ENCODE measurements at regions not wholly inside any gene's neighbourhood (a gene's known extent, or its start where the extent isn't known, plus 50 kb on each side); places are given as distances from the start of the nearest gene placed in this dataset.

DNA sequence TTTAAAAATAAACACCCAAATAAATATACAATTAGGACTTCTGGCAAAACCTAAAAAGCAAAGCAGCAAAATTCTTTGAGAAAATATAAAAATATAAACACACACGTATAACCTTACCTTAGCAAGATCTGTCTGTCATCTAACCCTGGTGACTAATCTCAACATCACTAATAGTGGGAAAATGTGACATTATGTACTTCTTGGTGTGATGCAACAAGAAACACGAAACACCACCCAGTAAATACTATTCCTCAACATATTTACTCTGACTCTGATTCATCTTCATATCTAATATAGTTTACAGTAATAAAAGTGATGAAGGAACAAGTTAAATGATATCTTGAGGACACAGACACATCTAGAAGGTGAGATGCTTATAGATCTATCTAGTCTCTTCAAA, 332.6 kb upstream of the MANEA start:
- H3K27me3 Mint-ChIP-seq (ENCODE audit: low read depth, poor library complexity), result no peaks in the 10 kb centered on the region
- no peaks in the 10 kb centered on the region for H3K36me3 Mint-ChIP-seq (ENCODE audit: low read depth)
- no peak overlapping the region for H3K4me3 Mint-ChIP-seq
- H3K4me1 Mint-ChIP-seq, result no peaks in the 10 kb centered on the region
- no peak overlapping the region for H3K27ac Mint-ChIP-seq
- DNase-seq, result no peak
- TF ChIP-seq, protein P1, sequence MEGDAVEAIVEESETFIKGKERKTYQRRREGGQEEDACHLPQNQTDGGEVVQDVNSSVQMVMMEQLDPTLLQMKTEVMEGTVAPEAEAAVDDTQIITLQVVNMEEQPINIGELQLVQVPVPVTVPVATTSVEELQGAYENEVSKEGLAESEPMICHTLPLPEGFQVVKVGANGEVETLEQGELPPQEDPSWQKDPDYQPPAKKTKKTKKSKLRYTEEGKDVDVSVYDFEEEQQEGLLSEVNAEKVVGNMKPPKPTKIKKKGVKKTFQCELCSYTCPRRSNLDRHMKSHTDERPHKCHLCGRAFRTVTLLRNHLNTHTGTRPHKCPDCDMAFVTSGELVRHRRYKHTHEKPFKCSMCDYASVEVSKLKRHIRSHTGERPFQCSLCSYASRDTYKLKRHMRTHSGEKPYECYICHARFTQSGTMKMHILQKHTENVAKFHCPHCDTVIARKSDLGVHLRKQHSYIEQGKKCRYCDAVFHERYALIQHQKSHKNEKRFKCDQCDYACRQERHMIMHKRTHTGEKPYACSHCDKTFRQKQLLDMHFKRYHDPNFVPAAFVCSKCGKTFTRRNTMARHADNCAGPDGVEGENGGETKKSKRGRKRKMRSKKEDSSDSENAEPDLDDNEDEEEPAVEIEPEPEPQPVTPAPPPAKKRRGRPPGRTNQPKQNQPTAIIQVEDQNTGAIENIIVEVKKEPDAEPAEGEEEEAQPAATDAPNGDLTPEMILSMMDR (IDR thresholded peaks at IDR 0.05), result no peak
- no peaks in the 10 kb centered on the region for H3K9me3 Mint-ChIP-seq

GRCh38 chr6:95248499-95248898, 328.8 kb upstream of the MANEA start:
- no peak overlapping the region for H3K4me3 Mint-ChIP-seq
- no peaks in the 10 kb centered on the region for H3K27me3 Mint-ChIP-seq (ENCODE audit: low read depth, poor library complexity)
- no peak overlapping the region for H3K27ac Mint-ChIP-seq
- no peak for DNase-seq
- TF ChIP-seq, protein P1 (IDR thresholded peaks at IDR 0.05), result no peak
- H3K9me3 Mint-ChIP-seq, result no peaks in the 10 kb centered on the region
- H3K4me1 Mint-ChIP-seq, result no peaks in the 10 kb centered on the region
- no peaks in the 10 kb centered on the region for H3K36me3 Mint-ChIP-seq (ENCODE audit: low read depth)

- no peak overlapping the region for H3K27ac Mint-ChIP-seq
- no peak for DNase-seq
Measured at GRCh38 chr6:95249175-95249574, 328.2 kb upstream of the MANEA start.

DNA sequence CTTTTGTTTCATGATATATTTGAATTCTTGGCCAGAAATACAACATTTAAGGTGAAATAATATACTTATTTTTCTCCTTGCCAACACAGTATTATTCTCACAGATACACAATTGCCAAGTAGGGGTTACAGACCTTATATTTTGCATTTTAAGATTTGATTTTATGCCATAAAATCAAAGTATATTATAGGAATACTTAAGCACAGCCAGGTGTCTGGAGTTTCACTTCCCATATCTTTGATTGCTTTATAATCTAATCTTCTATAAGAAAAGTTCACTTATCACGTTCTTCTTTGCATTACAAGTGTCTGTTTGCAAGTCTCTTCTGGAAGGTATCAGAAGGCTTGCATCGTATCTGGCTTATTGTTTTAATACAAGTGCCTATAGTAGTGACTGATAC, 327.7 kb upstream of the MANEA start:
- TF ChIP-seq, protein P1 (IDR thresholded peaks at IDR 0.05), result no peak
- H3K4me3 Mint-ChIP-seq, result no peak overlapping the region
- no peaks in the 10 kb centered on the region for H3K4me1 Mint-ChIP-seq

More at GRCh38 chr6:95249175-95249574, 328.2 kb upstream of the MANEA start:
- Mint-ChIP-seq H3K9me3 (no peaks in the 10 kb centered on the region), H3K36me3 (ENCODE audit: low read depth) (no peaks in the 10 kb centered on the region), H3K4me3 (no peak overlapping the region), H3K27me3 (ENCODE audit: low read depth, poor library complexity) (no peaks in the 10 kb centered on the region), H3K4me1 (no peaks in the 10 kb centered on the region)
- TF ChIP-seq, protein P1 (IDR thresholded peaks at IDR 0.05), result no peak

GRCh38 chr6:95263840-95264239, 313.5 kb upstream of the MANEA start:
- H3K27me3 Mint-ChIP-seq (ENCODE audit: low read depth, poor library complexity), result no peaks in the 10 kb centered on the region
- no peaks in the 10 kb centered on the region for H3K36me3 Mint-ChIP-seq (ENCODE audit: low read depth)
- no peaks in the 10 kb centered on the region for H3K4me1 Mint-ChIP-seq
- peaks cover 16% of the 10 kb centered on the region for H3K9me3 Mint-ChIP-seq
- H3K27ac Mint-ChIP-seq, result no peak overlapping the region
- H3K4me3 Mint-ChIP-seq, result no peak overlapping the region
- TF ChIP-seq, protein P1 (IDR thresholded peaks at IDR 0.05), result no peak
- no peak for DNase-seq

More for the DNA sequence above, 327.7 kb upstream of the MANEA start:
- Mint-ChIP-seq H3K36me3 (ENCODE audit: low read depth) (no peaks in the 10 kb centered on the region), H3K9me3 (no peaks in the 10 kb centered on the region), H3K27ac (no peak overlapping the region), H3K27me3 (ENCODE audit: low read depth, poor library complexity) (no peaks in the 10 kb centered on the region)
- DNase-seq, result no peak

- Mint-ChIP-seq H3K9me3 (peaks cover 13% of the 10 kb centered on the region), H3K4me3 (no peak overlapping the region), H3K27ac (no peak overlapping the region), H3K36me3 (ENCODE audit: low read depth) (no peaks in the 10 kb centered on the region), H3K4me1 (no peaks in the 10 kb centered on the region), H3K27me3 (ENCODE audit: low read depth, poor library complexity) (no peaks in the 10 kb centered on the region)
- no peak for DNase-seq
- TF ChIP-seq, protein P1 (IDR thresholded peaks at IDR 0.05), result no peak
Measured at GRCh38 chr6:95266537-95267258, 310.6 kb upstream of the MANEA start.
